Stimulated activated memory B cell treated with anti-CD40 and anti-IgM and Interleukin-4, amounts not matched to agents 10 μg/mL and 1 μg/mL and 100 μg/mL, for 72 hours (primary cell): ENCODE measurements at regions not wholly inside any gene's neighbourhood (a gene's known extent, or its start where the extent isn't known, plus 50 kb on each side); places are given as distances from the start of the nearest gene placed in this dataset.

ENCODE experiments used
- ATAC-seq: fragments of 150-1000 bp; cut with Tn5 transposase; 2 replicates; pipeline ENCODE4 v1.10.0; 2021
- H3K27ac Mint-ChIP-seq: one replicate; pipeline ENCODE4 v1.8.0; 2022; ENCODE audit warnings: mild to moderate bottlenecking, mixed read lengths
- H3K27me3 Mint-ChIP-seq: one replicate; pipeline ENCODE4 v1.8.0; 2022; ENCODE audit warnings: mixed read lengths
- H3K36me3 Mint-ChIP-seq: one replicate; pipeline ENCODE4 v1.8.0; 2022; ENCODE audit warnings: mixed read lengths
- H3K4me1 Mint-ChIP-seq: one replicate; pipeline ENCODE4 v1.8.0; 2022; ENCODE audit warnings: mixed read lengths
- H3K4me3 Mint-ChIP-seq: one replicate; pipeline ENCODE4 v1.8.0; 2022; ENCODE audit warnings: mild to moderate bottlenecking, moderate library complexity, mixed read lengths
- H3K9me3 Mint-ChIP-seq: one replicate; pipeline ENCODE4 v1.8.0; 2022; ENCODE audit warnings: mixed read lengths

- H3K4me3 Mint-ChIP-seq, result no peak overlapping the region
- no peaks in the 10 kb centered on the region for H3K27me3 Mint-ChIP-seq
- H3K9me3 Mint-ChIP-seq, result no peaks in the 10 kb centered on the region
- no peaks in the 10 kb centered on the region for H3K4me1 Mint-ChIP-seq
- no peak overlapping the region for H3K27ac Mint-ChIP-seq
- no peak for ATAC-seq
- no peaks in the 10 kb centered on the region for H3K36me3 Mint-ChIP-seq
Measured at GRCh38 chr10:129024046-129024445, 443.0 kb upstream of the MGMT start.

DNA sequence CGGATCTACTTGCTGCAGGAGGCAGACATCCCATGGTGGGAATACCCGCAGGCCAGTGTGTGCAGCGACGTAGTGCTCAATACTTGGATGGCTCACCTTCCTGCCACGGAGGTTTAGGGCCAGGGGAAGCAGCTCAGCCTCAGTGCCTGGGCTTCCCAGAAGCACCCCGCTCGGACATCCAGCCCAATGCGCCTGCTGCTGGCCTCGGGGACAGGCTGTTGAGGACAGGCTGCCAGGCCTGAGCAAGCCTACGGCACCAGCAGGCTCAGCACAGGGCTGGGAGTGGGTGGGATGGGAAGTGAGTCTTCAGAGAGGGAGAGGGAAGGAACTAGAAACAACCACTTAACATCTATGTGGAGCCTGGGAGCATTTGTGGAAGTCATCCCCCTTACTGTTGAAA is 441.3 kb upstream of the MGMT start:
- H3K36me3 Mint-ChIP-seq, result no peaks in the 10 kb centered on the region
- H3K27me3 Mint-ChIP-seq, result no peaks in the 10 kb centered on the region
- H3K4me1 Mint-ChIP-seq, result no peaks in the 10 kb centered on the region
- H3K27ac Mint-ChIP-seq, result no peak overlapping the region
- no peaks in the 10 kb centered on the region for H3K9me3 Mint-ChIP-seq
- H3K4me3 Mint-ChIP-seq, result no peak overlapping the region
- no peak for ATAC-seq

GRCh38 chr10:129027906-129028305 is 439.1 kb upstream of the MGMT start:
- H3K9me3 Mint-ChIP-seq, result no peaks in the 10 kb centered on the region
- no peaks in the 10 kb centered on the region for H3K36me3 Mint-ChIP-seq

GRCh38 chr10:129028451-129028850 is 438.6 kb upstream of the MGMT start:
- Mint-ChIP-seq H3K36me3 (no peaks in the 10 kb centered on the region), H3K27ac (no peak overlapping the region), H3K4me1 (no peaks in the 10 kb centered on the region), H3K27me3 (peaks cover 24% of the 10 kb centered on the region), H3K4me3 (no peak overlapping the region), H3K9me3 (no peaks in the 10 kb centered on the region)
- ATAC-seq, result no peak

More at GRCh38 chr10:129027906-129028305, 439.1 kb upstream of the MGMT start:
- H3K27me3 Mint-ChIP-seq, result peaks cover 18% of the 10 kb centered on the region
- H3K4me3 Mint-ChIP-seq, result no peak overlapping the region
- no peak overlapping the region for H3K27ac Mint-ChIP-seq
- no peaks in the 10 kb centered on the region for H3K4me1 Mint-ChIP-seq
- ATAC-seq, result no peak

- ATAC-seq, result no peak
- H3K27ac Mint-ChIP-seq, result no peak overlapping the region
- no peaks in the 10 kb centered on the region for H3K4me1 Mint-ChIP-seq
- H3K4me3 Mint-ChIP-seq, result no peak overlapping the region
- H3K27me3 Mint-ChIP-seq, result peaks cover 30% of the 10 kb centered on the region
- H3K36me3 Mint-ChIP-seq, result no peaks in the 10 kb centered on the region
- H3K9me3 Mint-ChIP-seq, result no peaks in the 10 kb centered on the region
Measured at GRCh38 chr10:129029051-129029450, 438.0 kb upstream of the MGMT start.

- no peak overlapping the region for H3K27ac Mint-ChIP-seq
- no peak for ATAC-seq
- no peak overlapping the region for H3K4me3 Mint-ChIP-seq
- peaks cover 39% of the 10 kb centered on the region for H3K27me3 Mint-ChIP-seq
- no peaks in the 10 kb centered on the region for H3K9me3 Mint-ChIP-seq
- H3K36me3 Mint-ChIP-seq, result no peaks in the 10 kb centered on the region
- H3K4me1 Mint-ChIP-seq, result no peaks in the 10 kb centered on the region
Measured at GRCh38 chr10:129029851-129030602, 437.0 kb upstream of the MGMT start.

- H3K4me1 Mint-ChIP-seq, result peaks cover 4% of the 10 kb centered on the region
- no peaks in the 10 kb centered on the region for H3K36me3 Mint-ChIP-seq
- no peaks in the 10 kb centered on the region for H3K9me3 Mint-ChIP-seq
- H3K27ac Mint-ChIP-seq, result no peak overlapping the region
- ATAC-seq, result no peak
- no peak overlapping the region for H3K4me3 Mint-ChIP-seq
- peaks cover 45% of the 10 kb centered on the region for H3K27me3 Mint-ChIP-seq
Measured at GRCh38 chr10:129030603-129030895, 436.5 kb upstream of the MGMT start.

GRCh38 chr10:129030996-129031843 is 435.8 kb upstream of the MGMT start:
- Mint-ChIP-seq H3K9me3 (no peaks in the 10 kb centered on the region), H3K4me3 (no peak overlapping the region), H3K27ac (no peak overlapping the region), H3K27me3 (peaks cover 50% of the 10 kb centered on the region), H3K4me1 (peaks cover 6% of the 10 kb centered on the region), H3K36me3 (no peaks in the 10 kb centered on the region)
- peak; percentile 74 for ATAC-seq

DNA sequence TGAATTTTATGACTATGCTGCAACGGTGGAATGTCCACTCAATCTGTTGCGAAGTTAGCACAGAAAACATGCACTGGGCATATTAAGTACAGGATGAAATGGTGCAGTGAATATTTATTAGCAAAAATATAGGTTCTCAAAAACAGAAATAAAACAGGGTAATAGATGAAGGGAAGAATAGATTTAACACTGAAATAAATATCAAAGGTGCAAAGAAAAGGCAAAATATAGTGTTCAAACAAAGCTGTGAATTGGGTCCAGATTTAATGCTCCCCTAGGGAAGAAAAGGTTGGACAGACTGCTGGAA is 435.2 kb upstream of the MGMT start:
- no peaks in the 10 kb centered on the region for H3K9me3 Mint-ChIP-seq
- H3K27ac Mint-ChIP-seq, result no peak overlapping the region
- peaks cover 6% of the 10 kb centered on the region for H3K4me1 Mint-ChIP-seq
- H3K4me3 Mint-ChIP-seq, result no peak overlapping the region
- peaks cover 55% of the 10 kb centered on the region for H3K27me3 Mint-ChIP-seq
- no peaks in the 10 kb centered on the region for H3K36me3 Mint-ChIP-seq
- no peak for ATAC-seq

DNA sequence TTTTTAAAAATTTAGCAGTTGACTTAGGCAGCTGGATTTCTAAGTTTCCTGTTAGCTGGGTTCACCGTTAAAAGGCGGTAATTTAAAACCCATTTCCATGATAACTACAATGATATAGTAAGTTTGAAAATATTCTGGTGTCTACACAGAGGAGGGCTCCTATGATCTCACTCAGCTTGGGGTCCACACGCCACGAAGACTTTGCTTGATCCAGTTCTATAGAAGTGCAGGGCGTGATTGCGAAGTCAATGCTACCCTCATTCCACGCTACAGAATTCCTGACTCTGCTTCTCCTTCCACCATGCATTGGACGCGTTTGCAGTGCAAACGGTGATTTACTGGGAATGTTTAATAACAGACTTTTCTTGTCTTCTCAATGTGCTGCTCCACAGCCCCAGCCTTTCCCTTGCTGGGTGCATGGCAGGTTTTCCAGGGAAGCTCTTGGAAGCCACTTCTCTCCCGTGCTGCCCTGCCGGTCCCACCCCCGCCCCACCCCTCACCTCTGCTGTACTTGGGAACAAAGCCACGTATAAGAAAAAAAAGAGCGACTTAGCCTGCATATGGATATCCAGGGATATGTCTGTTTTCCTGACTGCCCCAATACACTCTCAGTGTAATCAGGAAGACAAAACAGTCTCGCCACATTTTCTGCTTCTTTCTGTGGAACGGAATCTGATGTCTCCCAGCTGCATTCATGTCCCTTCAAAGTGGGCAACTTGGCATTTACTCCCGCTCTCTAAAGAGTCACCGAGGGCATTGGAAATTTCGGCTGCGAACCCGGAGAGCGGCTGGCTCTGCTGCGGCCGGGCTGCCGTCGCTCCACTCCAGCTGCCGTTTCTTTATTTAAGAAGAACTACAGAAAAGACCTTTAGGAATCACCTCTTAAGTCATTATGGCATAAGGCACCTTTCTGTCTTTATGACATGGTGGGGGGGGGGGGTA is 434.4 kb upstream of the MGMT start:
- no peak for ATAC-seq
- Mint-ChIP-seq H3K9me3 (no peaks in the 10 kb centered on the region), H3K27me3 (peaks cover 64% of the 10 kb centered on the region), H3K4me3 (no peak overlapping the region), H3K36me3 (no peaks in the 10 kb centered on the region), H3K4me1 (peaks cover 6% of the 10 kb centered on the region), H3K27ac (no peak overlapping the region)

GRCh38 chr10:129033340-129033739 is 433.7 kb upstream of the MGMT start:
- ATAC-seq, result no peak
- Mint-ChIP-seq H3K9me3 (no peaks in the 10 kb centered on the region), H3K4me1 (peaks cover 6% of the 10 kb centered on the region), H3K4me3 (no peak overlapping the region), H3K27me3 (peaks cover 71% of the 10 kb centered on the region), H3K27ac (no peak overlapping the region), H3K36me3 (no peaks in the 10 kb centered on the region)

DNA sequence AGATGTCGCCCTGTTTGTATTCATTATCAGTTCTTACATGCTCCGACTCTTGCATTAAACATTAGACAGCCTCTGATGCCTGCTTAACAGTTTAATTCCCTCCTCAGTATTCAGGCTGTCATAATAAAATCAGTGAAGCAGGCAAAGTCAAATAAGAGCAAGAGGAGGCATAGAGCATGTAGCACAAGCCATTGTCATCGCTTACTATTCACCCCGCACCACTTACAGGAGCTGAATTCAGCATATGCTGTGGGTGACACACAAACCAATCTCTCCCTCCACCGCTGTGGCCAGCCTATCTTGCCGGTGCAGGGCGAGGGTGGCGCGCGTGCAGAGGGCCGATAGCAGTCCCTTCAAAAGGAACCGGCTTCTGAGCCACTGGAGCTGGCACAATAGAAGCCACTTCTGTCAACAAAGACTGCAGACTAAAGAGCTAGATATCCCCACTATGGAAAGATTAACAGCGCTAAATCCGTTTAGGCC is 433.2 kb upstream of the MGMT start:
- no peak overlapping the region for H3K27ac Mint-ChIP-seq
- no peak for ATAC-seq
- no peaks in the 10 kb centered on the region for H3K9me3 Mint-ChIP-seq
- peaks cover 72% of the 10 kb centered on the region for H3K27me3 Mint-ChIP-seq
- H3K4me1 Mint-ChIP-seq, result peaks cover 6% of the 10 kb centered on the region
- H3K4me3 Mint-ChIP-seq, result no peak overlapping the region
- no peaks in the 10 kb centered on the region for H3K36me3 Mint-ChIP-seq

DNA sequence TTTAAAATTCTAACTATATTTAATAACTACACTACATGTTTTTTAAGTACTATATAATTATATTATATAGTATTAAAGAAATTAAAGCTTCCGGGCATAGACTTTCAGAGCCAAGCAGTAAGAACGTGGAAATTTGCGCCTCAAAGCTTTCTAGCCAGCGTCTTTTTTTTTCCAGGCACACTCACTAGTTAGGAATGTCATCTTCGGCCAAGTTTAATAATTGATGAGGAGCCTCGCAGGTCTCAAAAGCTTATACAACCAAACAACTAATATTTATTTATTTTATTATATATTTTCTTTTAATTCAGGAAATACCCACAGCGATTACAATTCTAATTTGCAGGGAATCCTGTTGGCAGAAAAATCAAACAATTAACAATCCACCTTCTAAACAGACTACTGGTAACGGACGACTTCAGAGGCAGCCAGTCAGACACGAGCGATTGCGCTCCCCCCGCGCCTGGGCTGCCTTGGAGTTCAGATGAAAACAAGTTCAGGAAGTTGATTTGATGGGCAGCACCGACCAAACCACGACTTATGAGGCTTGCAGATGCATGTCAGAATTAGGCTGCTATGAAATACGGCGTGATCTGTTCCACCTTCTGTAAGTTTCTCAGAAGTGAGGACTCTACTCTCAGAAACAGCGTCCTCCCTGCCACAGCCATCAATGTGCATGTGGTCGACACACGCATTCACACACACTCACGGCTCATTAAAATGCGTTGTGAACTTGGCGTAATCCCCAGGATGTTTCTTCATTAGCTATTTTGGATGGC is 431.8 kb upstream of the MGMT start:
- Mint-ChIP-seq H3K27ac (no peak overlapping the region), H3K27me3 (peaks cover 77% of the 10 kb centered on the region), H3K4me1 (peaks cover 6% of the 10 kb centered on the region), H3K36me3 (no peaks in the 10 kb centered on the region), H3K9me3 (no peaks in the 10 kb centered on the region), H3K4me3 (no peak overlapping the region)
- ATAC-seq, result no peak

- no peak for ATAC-seq
- no peak overlapping the region for H3K4me3 Mint-ChIP-seq
- H3K36me3 Mint-ChIP-seq, result no peaks in the 10 kb centered on the region
- peaks cover 12% of the 10 kb centered on the region for H3K4me1 Mint-ChIP-seq
- peaks cover 73% of the 10 kb centered on the region for H3K27me3 Mint-ChIP-seq
- H3K27ac Mint-ChIP-seq, result no peak overlapping the region
- peaks cover 2% of the 10 kb centered on the region for H3K9me3 Mint-ChIP-seq
Measured at GRCh38 chr10:129038522-129038921, 428.5 kb upstream of the MGMT start.
